GM19468 (cell line): ENCODE measurements at regions not wholly inside any gene's neighbourhood (a gene's known extent, or its start where the extent isn't known, plus 50 kb on each side); places are given as distances from the start of the nearest gene placed in this dataset.

Source experiments
- ATAC-seq: cut with Tn5 transposase; IDR thresholded peaks from one replicate; pipeline ENCODE4 v1.9.1; 2021; ENCODE audit warnings: mild to moderate bottlenecking, moderate library complexity, moderate number of reproducible peaks; ENCODE audit not compliant: unreplicated experiment; ENCODE audit errors: extremely low read depth

- no peak for ATAC-seq
Measured at GRCh38 chr15:37550360-37551024, 383.9 kb upstream of the TMCO5A start.

GRCh38 chr15:37572401-37572800, 362.0 kb upstream of the TMCO5A start:
- ATAC-seq = no peak

DNA sequence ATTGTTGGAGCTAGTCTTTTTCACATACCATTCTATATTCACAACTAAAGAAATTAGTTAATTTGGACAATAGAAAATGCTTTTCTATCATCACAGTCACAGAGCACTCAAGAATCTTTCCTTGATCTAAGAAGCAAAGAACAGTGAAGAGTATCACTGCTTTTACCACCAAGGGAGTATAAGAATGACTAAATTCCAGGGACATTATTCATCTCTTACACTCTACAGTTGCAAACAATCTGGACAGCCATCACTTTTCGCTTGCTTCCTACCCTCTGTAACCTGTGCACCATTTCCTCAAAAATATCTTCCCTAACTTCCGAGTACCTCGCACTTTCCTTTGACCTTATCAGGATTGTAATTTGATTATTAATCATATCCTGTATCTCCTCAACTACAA, 359.5 kb upstream of the TMCO5A start:
- no peak for ATAC-seq

- no peak for ATAC-seq
Measured at GRCh38 chr15:37576952-37577351, 357.5 kb upstream of the TMCO5A start.

- ATAC-seq = no peak
Measured at GRCh38 chr15:37581866-37582532, 352.4 kb upstream of the TMCO5A start.

DNA sequence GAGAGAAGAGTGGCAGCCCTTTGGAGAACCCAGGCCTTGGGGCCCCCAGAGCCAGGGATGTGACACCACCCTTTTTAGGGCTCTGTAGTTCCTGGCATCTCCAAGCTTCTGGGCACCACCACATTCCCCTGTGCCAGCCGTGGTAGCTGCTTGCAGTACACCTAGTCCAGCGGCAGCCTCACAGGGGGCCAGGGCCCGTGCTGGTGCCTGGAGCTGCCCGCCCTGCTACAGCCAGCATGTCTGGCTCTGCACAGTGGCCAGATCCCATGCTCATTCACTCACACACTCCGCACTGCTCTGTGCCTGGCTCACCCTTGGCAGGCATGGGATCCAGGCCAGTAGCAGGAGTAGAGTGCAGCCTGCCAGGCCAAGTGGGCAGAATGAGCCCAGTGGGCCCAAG, 351.6 kb upstream of the TMCO5A start:
- no peak for ATAC-seq

DNA sequence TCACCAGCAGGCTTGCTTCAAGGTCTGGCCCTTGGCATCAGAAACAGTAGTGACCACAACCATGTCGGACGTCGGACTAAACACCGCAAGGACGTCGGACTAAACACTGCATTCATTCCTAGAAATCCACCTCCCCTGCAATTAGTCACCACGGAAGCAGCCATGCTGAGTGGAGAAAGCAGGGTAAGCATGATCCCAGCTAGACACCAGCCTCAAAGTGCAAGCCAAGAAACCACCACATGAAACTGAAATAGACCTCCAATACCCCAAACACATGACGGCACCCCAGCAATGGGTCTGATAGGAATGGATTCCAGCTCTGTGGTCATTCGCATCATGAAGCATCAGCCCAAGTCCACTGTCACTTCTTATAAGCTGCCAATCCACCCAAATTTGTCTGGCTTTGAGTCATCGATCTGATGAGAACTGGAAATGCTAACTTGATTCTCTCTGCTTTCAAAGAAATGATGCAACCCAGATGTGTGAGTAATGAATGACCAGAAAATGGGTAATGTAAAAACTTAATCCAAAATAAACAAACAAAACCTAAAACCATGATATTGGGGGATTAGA, 348.3 kb upstream of the TMCO5A start:
- no peak for ATAC-seq

DNA sequence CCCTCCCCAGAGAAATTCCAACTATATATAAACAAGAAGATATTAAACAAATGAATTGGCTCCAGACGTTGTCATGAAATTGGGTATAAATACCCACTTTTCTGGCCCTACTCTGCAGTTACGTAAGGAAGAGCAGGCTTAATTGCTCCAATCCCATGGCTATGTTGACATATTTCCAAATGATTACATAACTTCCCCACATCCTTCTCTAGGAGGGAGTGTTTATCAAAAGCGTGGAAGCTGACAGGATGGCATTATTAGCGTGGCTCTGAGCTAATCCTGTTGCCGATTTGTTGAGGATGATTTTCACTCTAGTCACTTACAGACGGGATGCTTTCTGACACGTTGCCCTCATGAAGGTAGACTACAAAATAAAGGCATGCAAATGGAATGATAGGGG, 347.5 kb upstream of the TMCO5A start:
- no peak for ATAC-seq

- no peak for ATAC-seq
Measured at GRCh38 chr15:37594417-37594816, 340.0 kb upstream of the TMCO5A start.

DNA sequence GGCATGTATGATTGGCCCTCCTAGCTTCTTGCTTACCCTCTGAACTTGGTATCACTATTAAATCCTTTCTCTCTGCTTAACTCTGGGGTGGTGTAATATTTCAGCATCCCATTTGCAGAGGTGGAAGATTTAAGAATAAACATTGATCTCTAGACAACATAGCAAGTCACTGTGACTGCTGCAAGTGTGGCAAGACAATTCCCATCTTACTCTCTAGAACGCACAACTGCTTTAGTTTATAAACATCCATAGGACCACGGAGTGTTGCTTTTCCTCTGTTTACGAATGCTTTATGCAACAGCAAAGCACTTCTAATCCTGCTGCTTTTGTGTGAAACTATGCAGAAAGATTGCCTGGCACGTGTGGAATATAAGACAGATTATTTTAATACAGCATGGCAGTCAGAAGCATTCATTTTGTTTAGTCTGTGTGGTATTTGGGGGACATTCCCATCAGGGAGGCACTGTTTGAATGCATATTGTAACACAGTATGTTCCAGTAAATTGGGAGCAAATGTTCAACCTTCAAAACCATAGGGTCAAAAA, 338.9 kb upstream of the TMCO5A start:
- ATAC-seq = no peak

GRCh38 chr15:37599156-37599555, 335.3 kb upstream of the TMCO5A start:
- ATAC-seq = no peak

DNA sequence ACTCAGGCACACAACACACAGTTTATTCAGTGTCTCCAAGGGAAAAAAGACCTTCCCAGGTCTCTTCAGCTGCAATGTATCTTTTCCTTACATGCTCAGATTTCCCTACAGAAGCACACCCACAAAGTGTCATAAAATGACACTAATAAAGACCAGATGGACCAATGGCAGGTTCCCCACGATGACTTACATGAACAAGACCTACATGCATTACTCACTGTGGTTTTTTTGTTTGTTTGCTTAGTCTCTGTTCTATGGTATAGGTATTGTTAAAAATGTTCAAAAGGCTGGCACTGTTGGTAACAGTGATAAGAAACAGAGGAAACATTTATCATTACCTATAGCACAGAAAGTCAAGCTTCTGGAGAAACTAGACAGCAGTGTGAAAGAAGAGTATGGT, 318.2 kb upstream of the TMCO5A start:
- ATAC-seq = no peak

DNA sequence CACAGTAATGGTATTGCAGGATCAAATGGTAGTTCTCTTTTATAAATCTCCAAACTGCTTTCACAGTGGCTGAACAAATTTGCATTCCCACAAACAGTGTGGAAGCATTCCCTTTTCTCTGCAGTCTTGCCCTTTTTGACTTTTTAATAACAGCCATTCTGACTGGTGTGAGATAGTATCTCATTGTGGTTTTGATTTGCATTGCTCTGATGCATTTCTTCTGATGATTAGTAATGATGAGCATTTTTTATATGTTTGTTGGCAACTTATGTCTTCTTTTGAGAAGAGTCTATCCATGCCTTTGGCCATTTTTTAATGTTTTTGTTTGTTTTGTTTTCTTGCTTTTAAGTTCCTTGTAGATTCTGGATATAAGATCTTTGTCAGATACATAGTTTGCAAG, 316.1 kb upstream of the TMCO5A start:
- ATAC-seq = no peak

- no peak for ATAC-seq
Measured at GRCh38 chr15:37619358-37620042, 314.9 kb upstream of the TMCO5A start.

GRCh38 chr15:37625576-37625975, 308.9 kb upstream of the TMCO5A start:
- ATAC-seq = no peak

GRCh38 chr15:37628507-37628906, 305.9 kb upstream of the TMCO5A start:
- ATAC-seq = no peak

- ATAC-seq = no peak
Measured at GRCh38 chr15:37636736-37637135, 297.7 kb upstream of the TMCO5A start.

- ATAC-seq = no peak
Measured at GRCh38 chr15:37638116-37638515, 296.3 kb upstream of the TMCO5A start.

- no peak for ATAC-seq
Measured at GRCh38 chr15:37638691-37639090, 295.7 kb upstream of the TMCO5A start.

GRCh38 chr15:37652646-37653417, 281.6 kb upstream of the TMCO5A start:
- no peak for ATAC-seq
